ENCODE measurements at regions not wholly inside any gene's neighbourhood (a gene's known extent, or its start where the extent isn't known, plus 50 kb on each side); places are given as distances from the start of the nearest gene placed in this dataset.

GRCh38 chr5:124342584-124342983, 403.9 kb downstream of the ZNF608 start:
- TF ChIP-seq CTCF (IDR thresholded peaks at IDR 0.05), result no peak
- TF ChIP-seq EP300 (IDR thresholded peaks at IDR 0.05), result no peak
- TF ChIP-seq POLR2AphosphoS5 (IDR thresholded peaks at IDR 0.05), result no peak
- TF ChIP-seq POLR2A (IDR thresholded peaks at IDR 0.05), result no peak

Measured in stomach (tissue), 4 donors.